ENCODE measurements at regions not wholly inside any gene's neighbourhood (a gene's known extent, or its start where the extent isn't known, plus 50 kb on each side); places are given as distances from the start of the nearest gene placed in this dataset.

DNA sequence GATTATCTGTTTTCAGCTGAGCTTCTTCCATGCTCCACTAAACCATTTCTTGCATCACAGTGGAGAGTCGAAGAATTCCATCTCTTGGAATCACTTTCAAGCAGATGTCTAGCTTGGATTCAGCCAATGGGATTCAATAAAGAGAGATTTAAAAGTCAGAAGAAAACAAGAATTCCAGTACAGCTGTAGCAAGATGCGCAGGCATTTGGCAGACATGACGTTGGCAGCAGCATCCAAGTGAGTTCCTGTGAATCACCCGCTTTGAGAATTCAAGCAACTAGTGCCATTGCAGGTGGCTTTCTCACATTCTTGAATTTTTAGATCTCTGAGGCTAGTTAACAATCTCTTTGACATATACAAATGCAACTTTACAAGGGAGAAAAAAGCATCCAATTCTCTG lies 467.0 kb downstream of the CDH10 start:
- TF ChIP-seq RAD21 (IDR thresholded peaks at IDR 0.05; ENCODE audit: low read length): no peak
- no peak for TF ChIP-seq MAZ (IDR thresholded peaks at IDR 0.05; ENCODE audit: borderline replicate concordance, low read depth, low read length)
- TF ChIP-seq RFX5 (IDR thresholded peaks at IDR 0.05; ENCODE audit: low read depth, low read length): no peak
- TF ChIP-seq POLR2A (IDR thresholded peaks at IDR 0.05; ENCODE audit: low read depth, low read length): no peak
- no peak for TF ChIP-seq ELK1 (IDR thresholded peaks at IDR 0.05; ENCODE audit: borderline replicate concordance, low read depth, low read length)
- TF ChIP-seq FOS (IDR thresholded peaks at IDR 0.05; ENCODE audit: low read depth, low read length): no peak
- no peak for TF ChIP-seq NFE2L2 (IDR thresholded peaks at IDR 0.05; ENCODE audit: low read depth, low read length)
- no peak for TF ChIP-seq SMC3 (IDR thresholded peaks at IDR 0.05; ENCODE audit: low read depth, low read length)
- no peak overlapping the region for H2BK15ac ChIP-seq (ENCODE audit: low read depth, low read length)
- no peak overlapping the region for H2BK120ac ChIP-seq (ENCODE audit: low read depth, low read length)
- no peaks in the 10 kb centered on the region for H3K36me3 ChIP-seq (ENCODE audit: control insufficient read depth, insufficient read depth, low read length)
- no peak overlapping the region for H2AK9ac ChIP-seq (replicated peaks; ENCODE audit: low read depth, low read length, poor library complexity)
- H3K9me3 ChIP-seq (ENCODE audit: control insufficient read depth, insufficient read depth, low read length): peaks cover 4% of the 10 kb centered on the region
- H4K20me1 ChIP-seq (ENCODE audit: insufficient read depth, low read length): no peaks in the 10 kb centered on the region
- no peak overlapping the region for H3K4me3 ChIP-seq (ENCODE audit: insufficient read depth, low read depth, low read length)
- no peak overlapping the region for H4K8ac ChIP-seq (ENCODE audit: low read depth in 2 of 2, low read length in 2 of 2)
- H3K9me1 ChIP-seq (ENCODE audit: insufficient read depth, low read length): no peaks in the 10 kb centered on the region
- no peak overlapping the region for H4K91ac ChIP-seq (ENCODE audit: insufficient read depth, low read depth, low read length)
- dilution Hi-C loops (cut with HindIII; ENCODE audit: low sequenced_read_pairs, unreplicated experiment) (no loop called here), in situ Hi-C loops (cut with MboI; ENCODE audit: low sequenced_read_pairs) (no loop called here), intact Hi-C loops (cut with micrococcal nuclease) (no loop called here)
- ChIA-PET CTCF (no interaction called here), POLR2A (ENCODE audit: unreplicated experiment) (no interaction called here)
- no peak overlapping the region for H2BK20ac ChIP-seq (ENCODE audit: low read depth, low read length)
- no peak overlapping the region for H3K4me2 ChIP-seq (ENCODE audit: low read depth, low read length)
- no peaks in the 10 kb centered on the region for H3K27me3 ChIP-seq (ENCODE audit: control insufficient read depth, insufficient read depth, low read length)
- 56% methylated on average over 3 of the region's 4 CpGs; no CpG with 5 or more reads in 1 of the 2 experiments for WGBS, 2 experiments (ENCODE audit: extremely low coverage in 2 of 2, insufficient read length in 1 of 2)
- BruUV-seq (replicated peaks): no TSS peak
- no peak overlapping the region for H4K5ac ChIP-seq (ENCODE audit: low read depth, low read length)
- no peak overlapping the region for H2AK5ac ChIP-seq (ENCODE audit: low read depth, low read length)
- no peak for DNase-seq
- no peak overlapping the region for H3K56ac ChIP-seq (ENCODE audit: extremely low read depth, insufficient read depth, low read length)
- H3K14ac ChIP-seq (replicated peaks; ENCODE audit: low read depth, low read length): no peak overlapping the region
- no peak overlapping the region for H3K4ac ChIP-seq (ENCODE audit: low read depth, low read length)
- H3K27ac ChIP-seq (ENCODE audit: insufficient read depth, low read length): no peak overlapping the region
- H2BK5ac ChIP-seq (ENCODE audit: low read depth, low read length, poor library complexity, severe bottlenecking): no peak overlapping the region
- H3K79me1 ChIP-seq (ENCODE audit: low read depth in 1 of 2, low read length in 2 of 2): no peaks in the 10 kb centered on the region
- H2AFZ ChIP-seq (replicated peaks; ENCODE audit: low read length, poor library complexity): no peak overlapping the region
- H3K23ac ChIP-seq (ENCODE audit: low read depth, low read length): no peak overlapping the region
- no peak overlapping the region for H3K18ac ChIP-seq (ENCODE audit: low read depth, low read length)
- H3K4me1 ChIP-seq (ENCODE audit: control insufficient read depth, insufficient read depth, low read length): no peaks in the 10 kb centered on the region
- ATAC-seq (ENCODE audit: low read depth): no peak
- H3K9ac ChIP-seq (ENCODE audit: low read depth, low read length): no peak overlapping the region

All from IMR-90 (cell line).